DMS153 (cell line): ENCODE measurements at regions not wholly inside any gene's neighbourhood (a gene's known extent, or its start where the extent isn't known, plus 50 kb on each side); places are given as distances from the start of the nearest gene placed in this dataset.

ENCODE experiments used
- DNase-seq: peaks from one replicate; lab custom pipeline; 2025; lab: John Stamatoyannopoulos, UW

DNA sequence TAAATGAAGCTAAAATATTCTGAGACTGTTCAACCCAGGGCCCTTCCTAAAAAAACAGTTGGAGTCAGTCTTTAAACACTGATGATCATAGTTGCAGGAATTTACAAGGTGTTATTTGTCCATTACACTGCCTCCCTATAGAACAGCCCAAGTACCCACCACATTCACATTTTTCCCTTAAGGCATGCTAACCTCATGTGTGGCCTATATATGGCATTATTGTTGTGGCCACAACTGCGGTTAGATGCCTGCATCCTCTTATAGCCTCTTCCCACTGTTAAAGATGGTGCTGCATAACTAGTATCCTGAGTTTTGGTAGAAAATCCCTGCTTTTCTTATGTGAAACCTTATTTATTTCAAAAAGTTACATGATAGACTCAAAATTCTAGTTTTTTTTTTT, 287.9 kb upstream of the SEMA3A start:
- DNase-seq = no peak

GRCh38 chr7:84479059-84479458, 284.5 kb upstream of the SEMA3A start:
- DNase-seq = no peak

DNA sequence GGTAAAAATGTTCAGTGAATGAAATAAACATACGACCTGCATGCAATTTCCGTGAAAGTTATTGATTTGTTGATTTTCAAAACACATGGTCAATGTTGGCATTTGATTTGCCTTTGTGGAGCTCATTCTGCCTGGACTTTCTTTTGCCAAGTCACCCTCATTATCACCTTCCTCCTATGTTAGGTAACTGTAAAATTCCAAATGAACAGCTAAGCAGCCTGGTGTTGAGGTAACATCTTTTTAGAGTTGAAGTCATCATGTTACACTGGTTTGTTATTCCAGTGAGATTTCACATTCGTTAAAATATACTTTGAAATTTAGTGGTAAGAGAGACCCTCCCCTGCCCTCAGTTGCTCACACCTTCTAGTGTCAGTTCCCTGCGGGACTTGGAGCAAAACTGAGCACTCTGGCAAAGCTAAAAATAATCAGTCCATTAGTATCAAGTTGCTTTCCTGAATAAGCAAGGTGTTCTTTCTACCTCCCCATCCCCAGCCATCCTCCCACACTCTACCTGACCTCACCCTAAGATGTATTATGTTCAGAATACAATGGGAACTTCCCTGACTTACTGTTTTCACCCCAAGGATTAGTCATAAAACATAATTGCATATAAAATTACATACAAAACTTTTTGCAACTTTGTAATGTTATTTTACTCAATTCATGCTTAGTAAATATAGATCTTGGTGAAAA, 283.3 kb upstream of the SEMA3A start:
- no peak for DNase-seq

DNA sequence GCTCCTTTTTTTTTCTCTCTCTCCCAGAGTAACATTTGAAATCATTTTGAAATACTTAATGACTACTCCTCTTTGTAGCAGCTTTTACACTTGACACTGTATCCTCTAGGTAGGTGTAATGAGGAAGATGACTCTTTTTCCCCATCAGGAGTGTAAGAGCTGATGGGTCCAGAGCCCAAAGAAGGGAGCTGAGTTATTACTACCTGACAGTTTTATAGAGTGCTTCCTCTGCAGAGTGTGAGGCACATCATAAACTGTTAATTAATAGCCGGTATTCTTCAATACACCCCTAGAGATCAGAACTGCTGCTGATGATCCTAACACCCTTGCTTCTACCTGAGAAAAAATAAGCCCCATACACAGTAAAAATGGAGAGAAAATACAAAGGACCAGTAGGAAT, 279.8 kb upstream of the SEMA3A start:
- DNase-seq = no peak

DNA sequence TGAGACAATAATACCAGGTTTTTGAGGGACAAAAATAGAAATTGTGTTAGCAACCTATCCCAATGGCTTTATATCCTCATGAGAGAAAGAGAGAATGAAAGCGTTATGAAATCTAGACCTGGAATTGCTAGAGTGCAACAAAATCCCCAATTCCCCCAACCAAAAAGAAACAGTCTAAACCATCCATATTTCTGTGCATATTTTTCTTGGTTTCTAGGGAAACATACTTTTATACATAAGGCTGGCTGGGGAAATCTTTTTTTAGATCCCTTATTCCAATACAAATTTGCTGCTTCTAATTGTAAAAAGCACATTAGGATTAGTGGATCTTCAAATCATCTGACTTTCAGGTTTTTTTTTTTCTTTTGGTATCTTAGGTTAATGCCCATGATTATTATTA, 277.0 kb upstream of the SEMA3A start:
- DNase-seq = no peak

DNA sequence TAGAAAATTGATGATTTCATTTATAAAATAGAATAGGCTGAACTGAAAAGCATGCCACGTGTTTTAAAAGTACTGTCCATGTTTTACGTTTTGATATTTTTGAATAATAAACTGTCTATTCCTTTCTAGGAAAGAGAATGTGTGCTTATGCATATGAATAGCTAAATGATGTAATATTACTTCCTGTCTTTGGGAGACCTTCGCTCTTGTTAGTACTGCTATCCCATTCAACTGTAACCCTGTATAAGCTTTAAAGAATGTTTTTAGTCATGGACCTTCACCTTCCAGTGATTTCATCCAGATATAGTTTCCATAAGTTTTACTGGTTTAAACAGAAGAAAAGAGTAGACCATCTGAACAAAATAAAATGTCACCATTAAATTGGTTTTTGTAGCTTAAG, 274.4 kb upstream of the SEMA3A start:
- DNase-seq = no peak

DNA sequence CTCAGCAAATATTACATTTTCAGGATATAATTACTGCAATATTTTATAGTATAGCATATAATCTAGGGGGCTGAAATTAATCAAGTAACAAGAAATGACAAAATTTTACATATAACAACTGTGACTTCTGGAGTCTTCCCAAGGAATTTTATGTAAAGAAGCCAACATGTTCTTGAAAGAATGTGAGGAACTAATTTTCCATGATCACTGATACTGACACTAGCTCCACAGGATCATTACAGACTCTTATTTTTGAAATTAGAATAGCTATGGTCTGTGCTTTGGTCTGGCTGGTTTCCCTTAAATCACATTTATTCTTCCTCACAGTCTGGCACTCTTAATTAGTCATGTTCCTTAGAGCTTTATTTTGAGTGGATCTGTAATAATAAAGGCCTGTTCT, 267.7 kb upstream of the SEMA3A start:
- no peak for DNase-seq

GRCh38 chr7:84461093-84461492, 266.5 kb upstream of the SEMA3A start:
- DNase-seq = no peak

GRCh38 chr7:84455788-84456187, 261.2 kb upstream of the SEMA3A start:
- DNase-seq = no peak

DNA sequence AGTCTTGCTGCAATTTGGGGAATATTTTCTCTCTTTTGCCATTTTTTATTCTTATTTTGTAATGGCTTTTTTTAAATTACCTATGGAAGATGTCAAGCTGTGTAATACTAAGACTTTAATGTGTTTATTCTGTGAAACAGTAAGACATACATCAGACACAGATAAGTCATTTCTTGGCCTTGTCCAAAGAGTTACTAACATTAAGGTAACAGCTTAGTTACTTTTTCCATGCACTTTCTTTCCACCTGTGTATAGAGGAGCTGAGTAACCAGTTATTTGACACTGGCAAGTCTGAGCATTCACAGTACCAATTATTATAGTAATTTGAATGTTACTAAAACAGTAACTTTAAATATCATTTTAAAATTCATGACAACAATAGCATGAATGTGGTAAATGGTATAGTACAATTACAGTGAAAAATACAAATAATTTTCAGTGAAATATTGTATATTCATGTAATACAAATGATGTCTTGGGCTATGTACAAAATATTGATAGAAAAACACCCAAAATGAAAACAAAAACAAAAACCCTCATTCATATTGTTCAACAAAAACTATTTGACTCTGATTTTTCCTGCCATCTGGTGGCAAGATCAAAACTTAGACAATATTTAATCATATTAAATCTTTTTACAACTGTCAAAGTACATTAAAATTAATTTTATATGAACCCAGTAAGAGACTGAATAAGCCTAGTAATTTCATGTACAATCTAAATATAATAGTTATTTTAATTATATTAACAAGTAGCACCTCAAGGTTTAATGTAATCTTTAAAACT, 259.8 kb upstream of the SEMA3A start:
- DNase-seq = no peak

DNA sequence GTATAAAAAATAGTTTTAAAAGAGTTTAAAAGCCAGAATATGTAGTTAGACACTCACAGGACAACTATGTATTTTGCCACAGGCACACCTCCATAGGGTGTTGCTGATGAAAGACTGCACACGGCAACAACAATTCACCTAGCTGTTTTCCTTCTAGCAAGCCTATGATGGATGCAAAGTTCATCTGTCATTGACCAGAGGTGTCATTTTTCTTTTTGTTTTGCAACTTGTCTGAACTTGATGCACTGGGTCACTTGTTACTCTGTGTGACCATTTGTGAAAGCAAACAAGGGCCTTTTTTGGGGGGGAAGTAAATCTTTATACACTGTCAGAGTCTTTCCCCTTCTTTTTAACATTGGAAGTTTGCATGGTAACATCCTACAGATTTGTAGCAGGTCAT, 258.0 kb upstream of the SEMA3A start:
- DNase-seq = no peak

DNA sequence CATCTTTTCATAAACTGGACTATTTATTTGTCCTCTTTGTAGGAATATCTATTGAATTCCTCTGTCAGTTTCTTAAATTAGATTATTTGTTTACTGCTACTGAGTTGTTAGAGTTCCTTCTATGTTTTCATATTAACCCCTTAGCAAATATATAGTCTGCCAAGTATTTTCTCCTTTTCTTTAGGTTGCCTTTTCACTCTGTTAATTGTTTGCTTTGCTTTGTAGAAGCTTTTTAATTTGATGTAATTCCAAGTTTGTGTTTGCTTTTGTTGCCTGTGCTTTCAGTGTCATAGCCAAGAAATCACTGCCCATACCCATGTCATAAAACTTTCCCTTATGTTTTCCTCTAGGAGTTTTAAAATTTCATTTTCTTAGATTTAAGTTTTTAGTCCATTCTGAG, 256.2 kb upstream of the SEMA3A start:
- DNase-seq = no peak

DNA sequence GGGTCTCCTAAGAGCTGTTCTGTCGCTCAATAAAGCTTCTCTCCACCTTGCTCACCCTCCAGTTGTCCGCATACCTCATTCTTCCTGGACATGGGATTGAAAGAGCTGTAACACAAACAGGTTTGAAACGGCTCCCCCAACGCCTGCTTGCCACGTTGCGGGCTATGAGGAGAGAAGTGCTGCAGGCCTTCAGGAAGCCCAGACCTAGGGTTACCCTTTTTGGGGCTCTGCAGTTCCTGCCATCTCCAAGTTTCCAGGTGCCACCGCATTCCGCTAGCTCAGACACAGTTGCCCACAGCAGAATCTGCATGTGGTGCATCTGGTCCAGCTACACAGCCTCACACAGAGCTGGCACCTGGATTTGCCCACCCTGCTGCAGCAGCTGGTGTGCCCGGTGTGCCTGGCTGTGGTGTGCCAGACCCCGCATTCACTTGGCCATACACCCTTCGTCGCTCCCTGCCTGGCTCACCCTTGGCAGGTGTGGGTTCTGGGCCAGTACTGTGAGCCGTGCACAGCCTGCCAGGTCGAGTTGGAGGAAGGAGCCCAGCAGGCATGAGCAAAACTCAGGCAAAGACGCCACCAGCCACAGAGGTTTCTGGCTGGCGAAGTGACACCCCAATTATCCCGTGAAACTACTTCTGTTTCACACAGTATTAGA, 253.2 kb upstream of the SEMA3A start:
- no peak for DNase-seq

DNA sequence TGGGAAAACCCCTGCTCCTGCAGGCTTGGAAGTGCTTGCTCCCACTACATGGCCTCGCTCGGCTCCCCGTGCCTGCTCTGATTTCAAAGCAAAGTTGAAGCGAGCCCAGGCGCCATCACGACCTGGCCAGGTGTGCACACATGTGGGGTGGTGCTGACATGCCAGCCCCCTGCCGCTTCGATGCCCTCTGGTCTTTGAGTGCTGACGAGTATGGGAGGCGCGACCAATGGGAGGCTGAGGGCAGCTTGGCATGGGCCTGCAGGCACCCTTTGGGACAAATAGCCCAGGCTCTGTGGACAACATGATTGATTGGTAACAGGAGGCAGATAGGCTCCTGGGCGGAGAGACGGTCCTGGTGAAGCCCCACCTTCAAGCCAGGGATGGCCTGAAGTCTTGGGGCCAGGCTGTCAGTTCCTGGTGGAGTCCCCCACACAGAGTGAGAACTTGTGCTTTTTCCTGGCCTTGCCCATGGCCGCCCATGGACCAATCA, 252.4 kb upstream of the SEMA3A start:
- no peak for DNase-seq

- DNase-seq = no peak
Measured at GRCh38 chr7:84425702-84426259, 231.2 kb upstream of the SEMA3A start.

GRCh38 chr7:84422790-84423189, 228.2 kb upstream of the SEMA3A start:
- no peak for DNase-seq

DNA sequence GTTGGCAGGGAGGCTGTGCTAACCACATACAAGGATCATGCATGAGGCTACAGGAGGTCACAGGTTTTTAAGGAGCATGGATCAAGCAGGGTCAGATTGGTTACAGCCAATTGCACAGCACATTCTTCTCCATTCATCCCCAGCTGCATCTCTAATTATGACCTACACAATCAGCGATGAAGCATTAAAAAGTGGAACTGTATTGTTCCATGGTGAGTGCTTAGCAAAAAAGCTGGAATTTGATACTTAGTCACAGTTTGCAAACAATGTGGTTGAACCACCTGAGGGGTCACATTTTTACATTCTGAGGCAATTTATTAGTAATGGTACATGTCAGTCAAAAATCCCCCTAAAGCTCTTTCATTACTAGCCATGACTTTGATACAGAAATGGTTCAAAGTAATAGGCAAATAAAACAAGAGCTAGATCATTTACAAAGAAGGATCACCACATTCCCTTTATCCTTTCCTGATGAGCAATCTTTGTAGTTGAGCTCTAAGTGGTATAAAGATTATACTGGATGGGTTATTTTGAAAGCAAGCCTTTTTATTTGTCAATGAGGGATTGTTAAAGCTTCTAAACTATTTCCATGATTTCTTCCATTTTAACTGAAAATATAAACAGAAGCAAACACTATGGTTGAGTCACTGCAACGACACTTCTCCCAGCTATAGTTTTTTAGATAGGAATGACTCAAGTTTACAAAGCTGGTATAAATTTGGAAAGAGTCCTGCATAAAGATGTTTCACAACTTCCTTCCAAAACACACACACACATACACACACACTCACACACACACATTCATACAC, 217.8 kb upstream of the SEMA3A start:
- DNase-seq = no peak

GRCh38 chr7:84399661-84400060, 205.1 kb upstream of the SEMA3A start:
- DNase-seq = no peak

- DNase-seq = no peak
Measured at GRCh38 chr7:84394219-84394618, 199.6 kb upstream of the SEMA3A start.

DNA sequence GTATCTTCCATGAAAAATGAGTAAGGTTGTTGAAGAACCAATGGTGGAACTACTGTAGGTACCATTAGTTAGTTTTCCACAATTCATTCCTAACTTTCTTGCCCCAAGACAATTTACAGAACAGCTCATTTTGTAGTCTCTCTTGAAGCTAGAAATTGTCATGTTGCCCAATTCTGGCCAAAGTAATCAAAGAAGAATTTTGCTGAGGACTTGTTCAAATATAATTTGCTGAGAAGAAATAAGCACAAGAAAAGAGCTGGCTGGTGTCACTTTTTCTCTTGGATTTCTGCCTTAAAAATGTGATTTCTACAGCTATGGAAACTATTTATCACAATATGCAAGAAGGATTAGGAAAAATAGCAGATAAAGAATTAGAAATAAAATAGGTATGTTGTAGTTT, 199.2 kb upstream of the SEMA3A start:
- no peak for DNase-seq

DNA sequence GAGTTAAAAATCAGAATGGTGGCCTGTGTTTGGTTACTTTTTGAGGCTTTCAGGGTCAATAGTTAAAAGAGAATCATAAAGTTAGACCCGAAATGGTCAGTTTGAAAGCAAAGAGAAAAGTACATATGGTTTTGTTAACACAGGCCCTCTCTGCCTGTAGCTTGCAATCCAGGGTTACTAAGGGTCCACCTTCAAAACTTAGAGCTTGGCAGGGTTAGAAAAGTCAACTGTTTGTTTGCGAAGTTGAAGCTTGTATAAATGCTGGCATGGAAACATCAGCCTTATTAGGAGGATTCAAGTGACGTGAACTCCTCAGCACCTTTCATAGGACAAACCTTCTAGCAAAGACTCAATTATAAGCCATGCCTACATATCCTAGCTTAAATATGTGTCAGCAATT, 196.3 kb upstream of the SEMA3A start:
- DNase-seq = no peak

DNA sequence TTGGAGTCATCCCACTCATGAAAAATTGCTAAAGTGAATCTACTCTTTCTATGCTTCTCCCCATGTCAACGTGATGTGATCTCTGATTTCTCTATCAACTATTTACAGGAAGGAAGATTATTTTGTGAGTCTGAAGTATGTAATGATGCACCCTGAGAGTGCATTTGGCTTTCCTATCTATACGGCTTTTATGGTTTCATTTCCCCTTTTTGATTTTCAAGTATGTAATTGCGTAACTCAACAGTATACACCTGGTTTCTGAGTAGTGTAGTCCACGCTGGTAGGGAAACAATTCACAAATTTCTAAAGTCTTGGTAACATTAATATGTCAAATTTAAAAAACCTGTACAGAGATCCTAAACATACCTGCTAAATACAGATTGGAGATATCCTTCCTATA, 194.7 kb upstream of the SEMA3A start:
- no peak for DNase-seq
